Activated CD4-positive, alpha-beta T cell treated with anti-CD3 and anti-CD28 coated beads for 48 hours (primary cell): ENCODE measurements at regions not wholly inside any gene's neighbourhood (a gene's known extent, or its start where the extent isn't known, plus 50 kb on each side); places are given as distances from the start of the nearest gene placed in this dataset.
"Not testable (repeated sequence)": the region's sequence is repeated elsewhere in the genome, so short reads cannot be mapped to it uniquely, and the experiment has no call there.

Experiments used
- DNase-seq: peaks from one replicate; pipeline ENCODE4 v3.0.0-alpha.2; 2020

GRCh38 chr12:90585640-90586304 lies 369.2 kb downstream of the CCER1 start:
- DNase-seq: no peak

- no peak for DNase-seq
Measured at GRCh38 chr12:90576707-90577106, 378.3 kb downstream of the CCER1 start.

DNA sequence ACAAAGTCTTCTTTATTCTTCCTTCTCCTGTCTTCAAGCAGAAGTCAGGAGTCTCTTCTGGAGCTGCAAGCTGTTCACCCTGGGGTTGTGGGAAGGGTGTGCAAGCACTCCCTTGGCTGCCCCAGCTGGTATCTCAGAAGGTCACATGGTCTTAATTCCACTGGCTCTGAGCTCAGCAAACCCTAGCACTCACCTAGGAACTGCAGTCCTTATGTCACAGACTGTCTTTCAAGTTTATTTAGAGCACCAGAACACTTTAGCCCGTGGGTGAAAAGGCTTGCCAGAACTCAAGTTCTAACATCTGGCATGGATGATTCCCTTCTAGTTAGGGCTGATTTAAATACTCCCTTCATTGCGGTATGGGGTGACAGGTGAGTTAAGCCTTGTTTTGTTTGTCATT lies 379.0 kb downstream of the CCER1 start:
- DNase-seq: no peak

- no peak for DNase-seq
Measured at GRCh38 chr12:90574676-90575075, 380.3 kb downstream of the CCER1 start.

GRCh38 chr12:90572778-90573177 lies 382.2 kb downstream of the CCER1 start:
- no peak for DNase-seq

- no peak for DNase-seq
Measured at GRCh38 chr12:90569685-90570084, 385.3 kb downstream of the CCER1 start.

DNA sequence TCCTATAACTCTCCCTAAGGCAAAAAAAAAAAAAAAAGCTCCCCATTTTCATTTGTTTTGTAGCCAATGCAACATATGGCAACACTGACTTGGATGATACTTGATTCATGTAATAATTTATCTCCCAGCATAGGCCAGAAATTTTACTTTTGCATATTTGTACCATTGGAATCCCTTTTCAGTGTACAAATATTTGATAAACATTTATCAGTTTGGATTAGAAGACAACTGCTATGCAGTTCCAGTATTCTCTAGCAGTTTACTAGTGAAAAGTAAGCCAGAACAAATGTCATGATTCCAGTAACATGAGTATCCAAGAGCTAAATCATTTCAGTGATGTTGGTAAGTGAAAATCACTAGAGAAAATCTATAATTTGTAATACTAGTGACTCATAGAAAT lies 392.3 kb downstream of the CCER1 start:
- no peak for DNase-seq

DNA sequence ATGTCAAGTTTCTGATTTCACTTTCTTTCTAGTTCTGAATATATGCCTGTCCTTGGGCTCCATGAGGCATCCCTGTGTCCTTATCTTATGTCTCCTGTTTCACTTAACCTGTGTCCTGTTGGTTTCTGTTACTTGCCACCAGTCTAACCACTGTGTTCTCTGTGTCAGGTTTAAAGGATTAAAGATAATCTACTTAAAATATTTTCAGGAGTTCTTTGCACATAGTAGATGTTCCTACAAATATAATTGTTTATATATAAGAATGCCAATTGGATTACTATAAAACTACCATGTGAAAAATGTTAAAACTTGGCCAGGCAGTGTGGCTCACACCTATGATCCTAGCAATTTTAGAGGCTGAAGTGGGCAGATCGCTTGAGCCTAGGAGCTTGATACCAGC lies 406.4 kb downstream of the CCER1 start:
- no peak for DNase-seq

DNA sequence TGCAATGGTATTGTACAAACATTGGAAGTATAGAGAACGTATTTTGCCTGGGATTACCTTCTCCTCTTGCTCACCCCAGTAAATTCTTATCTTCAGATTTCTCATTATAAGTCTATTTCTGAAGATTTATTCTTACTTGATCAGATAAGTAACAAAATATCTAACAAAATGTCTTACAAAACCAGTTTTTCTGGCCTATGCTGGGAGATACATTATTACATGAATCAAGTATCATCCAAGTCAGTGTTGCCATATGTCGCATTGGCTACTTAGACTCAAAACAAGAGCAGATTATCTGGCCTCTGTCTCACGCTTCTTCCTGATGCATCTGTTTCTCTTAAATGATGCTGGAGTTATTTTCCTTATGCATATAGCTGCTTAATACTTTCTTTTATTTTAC lies 408.5 kb downstream of the CCER1 start:
- no peak for DNase-seq

DNA sequence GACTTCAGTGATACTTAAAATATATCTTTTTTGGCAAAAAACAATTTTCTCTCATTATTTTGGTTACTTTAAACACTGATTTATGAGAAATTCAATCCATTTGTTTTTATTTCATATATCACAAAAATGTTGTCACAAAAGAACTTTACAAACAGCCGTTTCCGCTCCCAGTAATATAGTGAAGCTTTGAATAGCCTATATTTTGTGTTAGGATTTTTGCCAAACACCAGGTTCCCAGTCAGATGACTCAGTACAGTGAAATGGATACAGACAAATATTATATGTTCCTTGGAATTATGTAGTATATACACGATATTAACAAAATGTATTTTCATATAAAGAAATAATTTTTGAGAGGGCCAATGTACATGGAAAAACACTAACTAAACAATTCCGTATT lies 411.1 kb downstream of the CCER1 start:
- DNase-seq: no peak

DNA sequence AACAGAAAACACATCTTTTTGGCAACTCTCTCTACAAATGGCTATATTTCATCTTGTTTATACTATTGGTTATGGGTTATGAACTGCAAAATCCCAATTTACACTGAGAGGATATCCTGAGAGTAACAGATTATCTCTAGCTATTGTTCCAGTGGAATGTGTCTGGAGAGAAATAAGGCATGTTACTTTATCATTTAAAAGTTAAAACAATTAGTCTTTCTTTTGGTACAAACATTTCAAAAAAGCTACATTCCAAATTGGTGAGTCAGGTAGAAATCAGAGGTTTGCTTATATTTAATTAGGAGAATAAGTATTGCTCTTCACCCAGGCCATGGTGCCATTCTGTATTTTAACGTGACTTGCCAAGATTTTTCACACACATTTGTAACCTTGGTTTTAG lies 411.6 kb downstream of the CCER1 start:
- DNase-seq: no peak

GRCh38 chr12:90542852-90543251 lies 412.1 kb downstream of the CCER1 start:
- not testable (repeated sequence) for DNase-seq

DNA sequence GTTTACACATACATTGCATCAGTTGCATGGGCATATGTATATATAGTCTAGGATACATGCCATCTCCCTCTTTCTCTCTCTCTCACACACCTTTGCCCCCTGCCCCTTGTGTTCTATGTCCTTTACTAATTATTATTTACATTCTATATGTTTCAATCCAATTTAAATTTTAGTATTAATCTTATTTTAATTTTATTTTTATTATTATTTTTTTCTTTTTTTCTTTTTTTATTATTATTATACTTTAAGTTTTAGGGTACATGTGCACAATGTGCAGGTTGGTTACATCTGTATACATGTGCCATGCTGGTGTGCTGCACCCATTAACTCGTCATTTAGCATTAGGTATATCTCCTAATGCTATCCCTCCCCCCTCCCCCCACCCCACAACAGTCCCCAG lies 421.1 kb downstream of the CCER1 start:
- not testable (repeated sequence) for DNase-seq

DNA sequence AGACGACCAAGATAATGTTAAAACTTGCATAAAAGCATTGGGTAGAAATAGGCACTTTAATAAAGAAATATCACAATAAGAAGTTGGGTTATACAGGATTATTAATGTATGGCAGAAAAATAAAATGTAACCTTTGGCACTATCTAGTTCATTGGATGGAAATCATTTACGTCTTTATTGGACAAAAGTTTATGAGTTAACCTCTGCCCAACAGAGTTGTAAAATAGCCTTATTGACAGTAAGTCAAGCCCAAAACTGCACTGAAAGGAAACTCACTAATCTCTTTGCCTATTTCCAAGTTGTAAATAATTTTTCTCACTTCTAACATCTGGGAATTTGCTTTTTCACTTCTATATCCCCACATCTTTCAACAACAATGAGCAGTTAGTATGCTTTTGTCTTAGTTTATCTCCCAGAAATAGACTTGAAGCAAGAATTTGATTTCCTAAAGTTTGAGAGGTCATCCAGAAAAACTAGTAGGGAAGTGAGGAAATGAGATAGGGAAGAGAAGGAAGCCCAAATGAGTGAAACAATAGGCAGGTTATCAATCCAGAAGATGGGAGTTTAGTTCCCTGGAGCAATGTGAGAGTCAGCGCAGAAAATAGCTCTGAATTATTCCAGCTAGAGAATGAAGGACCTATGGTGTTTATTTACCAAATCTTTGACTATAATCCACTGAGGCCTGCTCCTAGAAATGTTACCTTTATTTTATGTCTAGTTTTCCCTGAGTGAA lies 434.8 kb downstream of the CCER1 start:
- DNase-seq: no peak

- DNase-seq: no peak
Measured at GRCh38 chr12:90519285-90519684, 435.7 kb downstream of the CCER1 start.

DNA sequence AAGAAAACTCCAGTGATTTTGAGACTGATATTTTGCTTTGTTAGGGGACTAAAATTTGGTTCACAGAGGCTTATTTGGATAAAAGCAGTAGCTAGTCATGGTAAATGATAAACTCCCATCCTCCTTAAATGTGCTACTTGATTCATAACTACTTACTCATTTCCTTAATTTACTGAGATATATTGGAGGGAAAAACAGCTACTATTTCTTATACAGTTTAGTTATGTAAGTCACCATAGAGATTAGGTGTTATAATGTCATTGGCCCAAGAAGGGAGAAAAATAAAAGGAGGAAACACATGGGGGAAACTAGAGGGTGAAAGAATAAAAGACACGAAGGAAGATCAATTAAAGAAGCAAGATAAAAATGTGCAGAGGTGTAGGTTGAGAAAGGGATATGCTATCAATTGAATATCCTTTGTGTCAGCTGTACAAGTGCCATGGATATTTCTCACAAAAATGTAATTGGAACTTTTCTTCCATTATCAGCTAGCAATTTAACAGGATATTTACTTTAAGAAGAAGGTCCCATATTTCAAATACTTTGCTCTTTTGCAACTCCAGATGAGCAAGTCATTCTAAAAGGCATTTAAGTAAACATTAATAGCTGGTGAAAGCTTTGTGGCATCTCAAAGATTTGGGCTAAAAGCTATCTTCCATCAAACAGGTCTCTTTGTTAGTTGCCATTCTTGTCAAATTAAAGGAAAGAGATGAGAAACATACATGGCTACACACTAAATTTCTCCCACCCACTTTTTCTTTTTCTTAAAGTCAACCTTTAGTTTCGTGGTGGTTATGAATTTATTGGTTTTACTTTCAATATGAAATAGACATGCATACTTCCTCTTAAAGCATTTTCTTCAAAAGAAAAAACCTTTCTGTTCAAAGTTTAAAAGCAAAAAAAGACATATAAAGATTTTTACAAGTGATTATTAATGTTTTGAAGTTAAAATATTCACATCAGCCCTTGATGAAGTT lies 439.5 kb downstream of the CCER1 start:
- DNase-seq: no peak

GRCh38 chr12:90514325-90514724 lies 440.7 kb downstream of the CCER1 start:
- no peak for DNase-seq

GRCh38 chr12:90512518-90512917 lies 442.5 kb downstream of the CCER1 start:
- DNase-seq: no peak

GRCh38 chr12:90510948-90511347 lies 444.0 kb downstream of the CCER1 start:
- DNase-seq: no peak

GRCh38 chr12:90504806-90505205 lies 450.2 kb downstream of the CCER1 start:
- no peak for DNase-seq

DNA sequence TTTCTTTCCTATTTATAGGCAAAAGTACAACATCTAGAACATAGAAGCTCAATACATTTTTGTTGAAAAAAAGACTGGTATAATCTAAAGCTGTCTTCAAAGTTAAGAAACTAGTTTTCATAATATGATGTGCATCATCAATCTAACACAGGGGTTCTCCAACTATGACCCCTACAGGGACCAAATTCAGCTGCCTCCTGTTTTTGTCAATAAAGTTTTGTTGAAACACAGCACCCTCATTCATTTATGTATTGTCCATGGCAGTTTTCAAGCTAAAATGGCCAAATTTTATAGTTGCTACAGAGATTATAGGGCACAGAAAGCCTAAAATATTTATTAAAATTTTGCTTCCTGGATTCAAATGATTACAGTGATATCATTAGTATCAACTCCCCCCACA lies 452.9 kb downstream of the CCER1 start:
- no peak for DNase-seq

DNA sequence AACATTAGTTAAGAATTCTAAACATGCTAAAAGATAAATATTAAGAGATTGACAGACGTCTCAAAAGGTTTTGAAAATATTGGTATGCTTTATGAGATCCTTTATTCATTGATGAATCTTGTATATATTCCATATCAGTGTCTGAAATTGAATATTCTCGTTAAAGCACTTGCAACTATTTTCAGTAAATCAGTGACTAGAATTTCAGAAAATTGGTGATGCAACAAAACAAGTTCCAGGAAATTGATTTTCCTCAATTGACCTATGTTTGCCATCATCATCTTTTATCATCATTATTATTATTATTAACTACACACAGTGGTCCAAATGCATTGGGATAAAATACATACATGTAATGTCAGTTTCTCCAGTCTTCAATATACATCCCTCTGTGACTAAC lies 453.6 kb downstream of the CCER1 start:
- no peak for DNase-seq

GRCh38 chr12:90499795-90500194 lies 455.2 kb downstream of the CCER1 start:
- DNase-seq: no peak
